ENCODE measurements at regions not wholly inside any gene's neighbourhood (a gene's known extent, or its start where the extent isn't known, plus 50 kb on each side); places are given as distances from the start of the nearest gene placed in this dataset.

GRCh38 chr2:129909651-129910418 is 69.6 kb upstream of the RAB6C start:
- no peaks in the 10 kb centered on the region for H3K27me3 ChIP-seq (ENCODE audit: control insufficient read depth, insufficient read depth, low read length)
- H3K9me3 ChIP-seq (ENCODE audit: control insufficient read depth, insufficient read depth, low read depth, low read length): no peaks in the 10 kb centered on the region
- no peaks in the 10 kb centered on the region for H3K36me3 ChIP-seq (ENCODE audit: control insufficient read depth, insufficient read depth, low read length)
- no peak overlapping the region for H3K4me3 ChIP-seq (replicated peaks in 1 of 4; ENCODE audit: control extremely low read depth in 1 of 4, insufficient read depth in 1 of 4, low read depth in 3 of 4, low read length in 4 of 4)
- TF ChIP-seq EZH2 (IDR thresholded peaks at IDR 0.05; ENCODE audit: low read length, missing control alignments): no peak
- no peak for TF ChIP-seq CTCF (conservative IDR thresholded peaks at IDR 0.05 in 1 of 2, IDR thresholded peaks at IDR 0.05 in 1 of 2; ENCODE audit: low read depth in 1 of 2, low read length in 2 of 2)
- DNase-seq (ENCODE audit: low read depth in 2 of 2): no peak
- H3K27ac ChIP-seq (ENCODE audit: insufficient read depth, low read length): no peak overlapping the region
- no peaks in the 10 kb centered on the region for H3K79me2 ChIP-seq (ENCODE audit: control insufficient read depth, insufficient read depth, low read length)
- no peaks in the 10 kb centered on the region for H4K20me1 ChIP-seq (ENCODE audit: control insufficient read depth, extremely low read depth, insufficient read depth, low read length)
- no peak overlapping the region for H2AFZ ChIP-seq (ENCODE audit: low read length)
- H3K9ac ChIP-seq (ENCODE audit: insufficient read depth, low read length): no peak overlapping the region
- H3K4me2 ChIP-seq (ENCODE audit: extremely low read depth, insufficient read depth, low read length): no peak overlapping the region
- no peaks in the 10 kb centered on the region for H3K4me1 ChIP-seq (ENCODE audit: control insufficient read depth, extremely low read depth, insufficient read depth, low read length)

GRCh38 chr2:129910446-129911362 is 68.8 kb upstream of the RAB6C start:
- Histone ChIP-seq H3K9me3 (ENCODE audit: control insufficient read depth, insufficient read depth, low read depth, low read length) (no peaks in the 10 kb centered on the region), H3K4me1 (ENCODE audit: control insufficient read depth, extremely low read depth, insufficient read depth, low read length) (no peaks in the 10 kb centered on the region), H3K79me2 (ENCODE audit: control insufficient read depth, insufficient read depth, low read length) (no peaks in the 10 kb centered on the region), H3K4me3 (replicated peaks in 1 of 4; ENCODE audit: control extremely low read depth in 1 of 4, insufficient read depth in 1 of 4, low read depth in 3 of 4, low read length in 4 of 4) (no peak overlapping the region), H3K27ac (ENCODE audit: insufficient read depth, low read length) (no peak overlapping the region), H3K36me3 (ENCODE audit: control insufficient read depth, insufficient read depth, low read length) (no peaks in the 10 kb centered on the region), H4K20me1 (ENCODE audit: control insufficient read depth, extremely low read depth, insufficient read depth, low read length) (no peaks in the 10 kb centered on the region), H3K27me3 (ENCODE audit: control insufficient read depth, insufficient read depth, low read length) (no peaks in the 10 kb centered on the region), H3K9ac (ENCODE audit: insufficient read depth, low read length) (no peak overlapping the region), H2AFZ (ENCODE audit: low read length) (no peak overlapping the region), H3K4me2 (ENCODE audit: extremely low read depth, insufficient read depth, low read length) (no peak overlapping the region)
- TF ChIP-seq CTCF (conservative IDR thresholded peaks at IDR 0.05 in 1 of 2, IDR thresholded peaks at IDR 0.05 in 1 of 2; ENCODE audit: low read depth in 1 of 2, low read length in 2 of 2) (no peak), EZH2 (IDR thresholded peaks at IDR 0.05; ENCODE audit: low read length, missing control alignments) (no peak)
- no peak for DNase-seq (ENCODE audit: low read depth in 2 of 2)

DNA sequence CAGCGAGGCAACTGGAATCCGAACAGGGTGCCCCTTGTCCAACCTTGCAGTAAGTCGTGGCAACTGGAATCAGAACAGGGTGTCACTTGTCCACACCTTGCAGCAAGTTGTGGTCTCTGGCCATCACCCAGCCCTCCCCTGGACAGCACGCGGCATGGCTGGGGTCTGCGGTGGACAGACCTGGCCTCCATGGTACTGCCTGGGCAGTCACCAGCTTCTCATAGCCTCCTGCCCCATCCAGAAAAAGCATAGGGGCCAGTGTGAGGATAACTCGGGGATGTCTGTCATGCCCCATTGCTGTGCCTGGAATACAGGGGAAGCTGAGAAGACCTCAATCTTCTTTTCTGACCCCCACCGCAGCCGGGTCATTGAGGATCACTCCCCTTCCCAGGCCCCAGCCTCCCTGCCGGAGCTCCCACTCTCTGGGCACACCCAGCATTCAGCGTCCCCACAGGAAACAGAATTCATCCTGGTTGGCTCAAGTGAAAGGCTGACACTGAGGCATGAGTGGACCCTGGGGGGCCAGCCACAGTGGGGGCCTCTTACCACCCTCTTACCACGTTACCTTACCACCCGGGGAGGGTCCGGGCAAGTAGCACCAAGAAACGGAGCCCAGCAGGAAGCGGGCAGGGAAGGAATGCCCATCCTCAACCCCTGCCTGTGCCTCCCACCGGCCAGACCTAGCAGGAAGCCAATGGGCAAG is 68.0 kb upstream of the RAB6C start:
- Histone ChIP-seq H2AFZ (ENCODE audit: low read length) (no peak overlapping the region), H3K4me1 (ENCODE audit: control insufficient read depth, extremely low read depth, insufficient read depth, low read length) (no peaks in the 10 kb centered on the region), H3K9ac (ENCODE audit: insufficient read depth, low read length) (no peak overlapping the region), H3K4me3 (replicated peaks in 1 of 4; ENCODE audit: control extremely low read depth in 1 of 4, insufficient read depth in 1 of 4, low read depth in 3 of 4, low read length in 4 of 4) (no peak overlapping the region), H3K4me2 (ENCODE audit: extremely low read depth, insufficient read depth, low read length) (no peak overlapping the region), H3K9me3 (ENCODE audit: control insufficient read depth, insufficient read depth, low read depth, low read length) (no peaks in the 10 kb centered on the region), H3K27ac (ENCODE audit: insufficient read depth, low read length) (no peak overlapping the region), H3K79me2 (ENCODE audit: control insufficient read depth, insufficient read depth, low read length) (no peaks in the 10 kb centered on the region), H3K36me3 (ENCODE audit: control insufficient read depth, insufficient read depth, low read length) (no peaks in the 10 kb centered on the region), H3K27me3 (ENCODE audit: control insufficient read depth, insufficient read depth, low read length) (no peaks in the 10 kb centered on the region), H4K20me1 (ENCODE audit: control insufficient read depth, extremely low read depth, insufficient read depth, low read length) (no peaks in the 10 kb centered on the region)
- no peak for DNase-seq (ENCODE audit: low read depth in 2 of 2)
- TF ChIP-seq EZH2 (IDR thresholded peaks at IDR 0.05; ENCODE audit: low read length, missing control alignments) (no peak), CTCF (conservative IDR thresholded peaks at IDR 0.05 in 1 of 2, IDR thresholded peaks at IDR 0.05 in 1 of 2; ENCODE audit: low read depth in 1 of 2, low read length in 2 of 2) (no peak)
